Gastroesophageal sphincter (tissue), 3 donors: ENCODE measurements at regions not wholly inside any gene's neighbourhood (a gene's known extent, or its start where the extent isn't known, plus 50 kb on each side); places are given as distances from the start of the nearest gene placed in this dataset.

Source experiments
- CTCF ChIP-seq, 4 experiments: fragments of 200-600 bp in 2 of 4; fragments of 450-650 bp in 2 of 4; sonication (generic) in 1 of 4; IDR thresholded peaks; one replicate each; pipeline ENCODE4 v1.5.1; 2017 to 2019; ENCODE audit warnings: antibody characterized with exemption in 4 of 4, mild to moderate bottlenecking in 2 of 4, moderate library complexity in 2 of 4
- EP300 ChIP-seq: sonication (generic); formaldehyde crosslinking; IDR thresholded peaks from one replicate; pipeline ENCODE4 v1.6.1; 2017; ENCODE audit warnings: antibody characterized with exemption, mild to moderate bottlenecking
- POLR2A ChIP-seq, 2 donors: fragments of 450-650 bp; IDR thresholded peaks; one replicate each; pipeline ENCODE4 v1.6.1; 2017; ENCODE audit warnings: antibody characterized with exemption in 2 of 2, mild to moderate bottlenecking in 2 of 2, moderate library complexity in 1 of 2
- POLR2AphosphoS5 ChIP-seq: sonication (generic); formaldehyde crosslinking; IDR thresholded peaks from one replicate; pipeline ENCODE4 v1.6.1; 2017; ENCODE audit warnings: antibody characterized with exemption

- no peak for TF ChIP-seq CTCF (IDR thresholded peaks at IDR 0.05)
- TF ChIP-seq POLR2A (IDR thresholded peaks at IDR 0.05) = no peak
- no peak for TF ChIP-seq POLR2AphosphoS5
- no peak for TF ChIP-seq EP300
Measured at GRCh38 chr2:237214963-237215362, 129.3 kb downstream of the COPS8 start.
